ENCODE measurements at regions not wholly inside any gene's neighbourhood (a gene's known extent, or its start where the extent isn't known, plus 50 kb on each side); places are given as distances from the start of the nearest gene placed in this dataset.
"Not testable (repeated sequence)": the region's sequence is repeated elsewhere in the genome, so short reads cannot be mapped to it uniquely, and the experiment has no call there.

GRCh38 chr12:58728397-58728796 is 191.9 kb downstream of the LRIG3 start:
- no peak for TF ChIP-seq PAX5 (IDR thresholded peaks at IDR 0.05; ENCODE audit: insufficient read depth, low read length, severe bottlenecking)
- no peak for TF ChIP-seq SPI1 (IDR thresholded peaks at IDR 0.05; ENCODE audit: low read depth, low read length)
- no peak for TF ChIP-seq POLR2AphosphoS5 (IDR thresholded peaks at IDR 0.05; ENCODE audit: low read depth, low read length)
- TF ChIP-seq POU2F2 (IDR thresholded peaks at IDR 0.05; ENCODE audit: low read depth, low read length), result no peak
- no peak for TF ChIP-seq POLR2A (IDR thresholded peaks at IDR 0.05; ENCODE audit: low read depth, low read length)
- TF ChIP-seq TAF1 (IDR thresholded peaks at IDR 0.05; ENCODE audit: low read depth, low read length), result no peak
- FAIRE-seq (no peak), DNase-seq (ENCODE audit: insufficient read length, low spot score) (no peak)

GRCh38 chr12:58731096-58731495 is 189.2 kb downstream of the LRIG3 start:
- no peak for FAIRE-seq
- no peak for DNase-seq (ENCODE audit: insufficient read length, low spot score)
- TF ChIP-seq POLR2AphosphoS5 (IDR thresholded peaks at IDR 0.05; ENCODE audit: low read depth, low read length), result no peak

GRCh38 chr12:58732894-58733293 is 187.4 kb downstream of the LRIG3 start:
- TF ChIP-seq POLR2AphosphoS5 (IDR thresholded peaks at IDR 0.05; ENCODE audit: low read depth, low read length) (no peak), POU2F2 (IDR thresholded peaks at IDR 0.05; ENCODE audit: low read depth, low read length) (no peak), POLR2A (IDR thresholded peaks at IDR 0.05; ENCODE audit: low read depth, low read length) (no peak), PAX5 (IDR thresholded peaks at IDR 0.05; ENCODE audit: insufficient read depth, low read length, severe bottlenecking) (no peak), TAF1 (IDR thresholded peaks at IDR 0.05; ENCODE audit: low read depth, low read length) (no peak), SPI1 (IDR thresholded peaks at IDR 0.05; ENCODE audit: low read depth, low read length) (no peak)
- FAIRE-seq (no peak), DNase-seq (ENCODE audit: insufficient read length, low spot score) (no peak)

GRCh38 chr12:58741226-58741625 is 179.1 kb downstream of the LRIG3 start:
- no peak for FAIRE-seq

GRCh38 chr12:58745348-58746125 is 174.8 kb downstream of the LRIG3 start:
- TF ChIP-seq SPI1 (IDR thresholded peaks at IDR 0.05; ENCODE audit: low read depth, low read length), result no peak
- TF ChIP-seq POU2F2 (IDR thresholded peaks at IDR 0.05; ENCODE audit: low read depth, low read length), result no peak
- no peak for TF ChIP-seq PAX5 (IDR thresholded peaks at IDR 0.05; ENCODE audit: insufficient read depth, low read length, severe bottlenecking)
- no peak for TF ChIP-seq POLR2AphosphoS5 (IDR thresholded peaks at IDR 0.05; ENCODE audit: low read depth, low read length)
- no peak for TF ChIP-seq POLR2A (IDR thresholded peaks at IDR 0.05; ENCODE audit: low read depth, low read length)
- TF ChIP-seq TAF1 (IDR thresholded peaks at IDR 0.05; ENCODE audit: low read depth, low read length), result no peak
- no peak for FAIRE-seq
- no peak for DNase-seq (ENCODE audit: insufficient read length, low spot score)

More at GRCh38 chr12:58741226-58741625, 179.1 kb downstream of the LRIG3 start:
- no peak for DNase-seq (ENCODE audit: insufficient read length, low spot score)
- TF ChIP-seq POLR2A (IDR thresholded peaks at IDR 0.05; ENCODE audit: low read depth, low read length) (no peak), SPI1 (IDR thresholded peaks at IDR 0.05; ENCODE audit: low read depth, low read length) (no peak), TAF1 (IDR thresholded peaks at IDR 0.05; ENCODE audit: low read depth, low read length) (no peak), PAX5 (IDR thresholded peaks at IDR 0.05; ENCODE audit: insufficient read depth, low read length, severe bottlenecking) (no peak)

- TF ChIP-seq PAX5 (IDR thresholded peaks at IDR 0.05; ENCODE audit: insufficient read depth, low read length, severe bottlenecking) (no peak), SPI1 (IDR thresholded peaks at IDR 0.05; ENCODE audit: low read depth, low read length) (no peak), POLR2A (IDR thresholded peaks at IDR 0.05; ENCODE audit: low read depth, low read length) (no peak), POLR2AphosphoS5 (IDR thresholded peaks at IDR 0.05; ENCODE audit: low read depth, low read length) (no peak), POU2F2 (IDR thresholded peaks at IDR 0.05; ENCODE audit: low read depth, low read length) (no peak), TAF1 (IDR thresholded peaks at IDR 0.05; ENCODE audit: low read depth, low read length) (no peak)
- DNase-seq (ENCODE audit: insufficient read length, low spot score) (no peak), FAIRE-seq (no peak)
Observed at GRCh38 chr12:58747533-58747932, 172.8 kb downstream of the LRIG3 start.

DNA sequence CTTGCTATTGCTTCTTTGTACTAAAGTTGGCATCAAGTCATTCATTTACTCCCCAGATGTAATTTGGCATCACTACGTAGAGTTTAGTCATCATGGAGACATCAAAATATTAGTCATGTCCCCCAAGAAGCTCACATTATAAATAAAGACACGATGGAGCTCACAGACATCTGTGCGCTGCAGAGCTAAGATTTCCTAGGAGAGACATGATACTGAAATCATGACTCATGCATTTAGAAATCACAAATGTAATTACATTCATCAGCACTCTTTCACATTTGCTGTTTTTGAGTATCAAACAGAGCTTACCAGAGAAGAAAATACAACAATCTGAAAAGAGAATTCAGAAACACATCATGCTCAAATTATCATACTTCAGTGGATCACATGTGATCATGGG is 169.8 kb downstream of the LRIG3 start:
- TF ChIP-seq SPI1 (IDR thresholded peaks at IDR 0.05; ENCODE audit: low read depth, low read length) (no peak), POLR2A (IDR thresholded peaks at IDR 0.05; ENCODE audit: low read depth, low read length) (no peak), TAF1 (IDR thresholded peaks at IDR 0.05; ENCODE audit: low read depth, low read length) (no peak), POLR2AphosphoS5 (IDR thresholded peaks at IDR 0.05; ENCODE audit: low read depth, low read length) (no peak)
- FAIRE-seq (no peak), DNase-seq (ENCODE audit: insufficient read length, low spot score) (no peak)

GRCh38 chr12:58757422-58757821 is 162.9 kb downstream of the LRIG3 start:
- no peak for FAIRE-seq
- TF ChIP-seq TAF1 (IDR thresholded peaks at IDR 0.05; ENCODE audit: low read depth, low read length) (no peak), PAX5 (IDR thresholded peaks at IDR 0.05; ENCODE audit: insufficient read depth, low read length, severe bottlenecking) (no peak), SPI1 (IDR thresholded peaks at IDR 0.05; ENCODE audit: low read depth, low read length) (no peak), POU2F2 (IDR thresholded peaks at IDR 0.05; ENCODE audit: low read depth, low read length) (no peak), POLR2AphosphoS5 (IDR thresholded peaks at IDR 0.05; ENCODE audit: low read depth, low read length) (no peak), POLR2A (IDR thresholded peaks at IDR 0.05; ENCODE audit: low read depth, low read length) (no peak)
- no peak for DNase-seq (ENCODE audit: insufficient read length, low spot score)

DNA sequence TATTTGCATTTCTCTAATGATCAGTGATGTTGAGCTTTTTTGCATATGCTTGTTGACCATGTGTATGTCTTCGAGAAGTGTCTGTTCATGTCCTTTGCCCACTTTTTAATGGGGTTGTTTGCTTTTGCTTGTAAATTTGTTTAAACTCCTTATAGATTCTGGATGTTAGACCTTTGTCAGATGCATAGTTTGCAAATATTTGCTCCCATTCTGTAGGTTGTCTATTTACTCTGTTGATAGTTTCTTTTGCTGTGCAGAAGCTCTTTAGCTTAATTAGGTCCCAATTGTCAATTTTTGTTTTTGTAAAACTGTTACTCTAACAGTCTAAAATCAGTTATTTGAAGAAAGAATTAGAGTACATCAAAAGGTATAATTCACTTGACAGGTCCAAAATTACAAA is 160.6 kb downstream of the LRIG3 start:
- not testable (repeated sequence) for DNase-seq (ENCODE audit: insufficient read length, low spot score); FAIRE-seq

GRCh38 chr12:58761308-58761707 is 159.0 kb downstream of the LRIG3 start:
- no peak for DNase-seq (ENCODE audit: insufficient read length, low spot score)
- no peak for FAIRE-seq
- TF ChIP-seq POLR2A (IDR thresholded peaks at IDR 0.05; ENCODE audit: low read depth, low read length) (no peak), SPI1 (IDR thresholded peaks at IDR 0.05; ENCODE audit: low read depth, low read length) (no peak), POLR2AphosphoS5 (IDR thresholded peaks at IDR 0.05; ENCODE audit: low read depth, low read length) (no peak), TAF1 (IDR thresholded peaks at IDR 0.05; ENCODE audit: low read depth, low read length) (no peak), POU2F2 (IDR thresholded peaks at IDR 0.05; ENCODE audit: low read depth, low read length) (no peak)
